GM21360 (cell line): ENCODE measurements at regions not wholly inside any gene's neighbourhood (a gene's known extent, or its start where the extent isn't known, plus 50 kb on each side); places are given as distances from the start of the nearest gene placed in this dataset.

Experiments
- ATAC-seq: cut with Tn5 transposase; IDR thresholded peaks from one replicate; pipeline ENCODE4 v1.9.1; 2021; ENCODE audit warnings: mild to moderate bottlenecking, moderate library complexity; ENCODE audit not compliant: unreplicated experiment

DNA sequence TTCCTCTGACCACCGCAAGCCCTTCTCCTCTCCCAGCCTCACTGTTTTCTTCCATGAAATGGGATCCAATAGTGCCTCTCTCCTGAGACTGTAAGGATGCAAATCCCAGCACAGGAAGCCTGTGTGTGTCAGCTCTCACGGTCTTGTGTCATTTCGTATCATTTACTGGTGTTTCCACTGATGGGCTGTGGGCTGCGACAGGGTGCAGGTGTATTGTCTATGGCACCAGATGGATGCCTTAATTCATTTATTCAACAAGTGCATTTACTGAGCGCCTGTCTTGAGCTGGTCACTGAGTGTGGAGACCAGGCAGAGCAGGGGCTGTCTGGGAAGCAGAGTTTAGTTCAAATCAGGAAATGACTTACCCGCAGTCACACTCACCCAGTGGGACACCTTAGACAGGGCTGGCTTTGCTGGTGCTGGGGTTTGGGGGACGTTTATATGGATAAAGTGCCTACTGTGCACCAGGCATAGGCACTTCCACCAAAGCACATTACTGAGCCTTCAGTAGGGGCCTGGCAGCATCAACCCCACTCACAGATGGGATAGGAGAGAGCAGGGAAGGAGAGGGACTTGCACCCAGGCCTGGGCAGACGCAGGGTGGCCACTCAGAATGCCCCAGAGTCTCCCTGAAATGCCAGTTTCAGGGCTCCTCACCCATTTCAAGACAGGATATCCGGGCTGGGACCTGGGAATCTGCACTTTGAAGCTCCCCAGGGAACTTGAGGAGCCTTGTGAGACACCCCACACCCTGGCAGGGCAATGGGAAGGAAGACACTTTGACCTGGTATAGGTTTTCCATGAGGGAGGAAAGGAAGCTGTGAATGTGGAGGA, 398.9 kb downstream of the MATN1 start:
- ATAC-seq, result no peak

DNA sequence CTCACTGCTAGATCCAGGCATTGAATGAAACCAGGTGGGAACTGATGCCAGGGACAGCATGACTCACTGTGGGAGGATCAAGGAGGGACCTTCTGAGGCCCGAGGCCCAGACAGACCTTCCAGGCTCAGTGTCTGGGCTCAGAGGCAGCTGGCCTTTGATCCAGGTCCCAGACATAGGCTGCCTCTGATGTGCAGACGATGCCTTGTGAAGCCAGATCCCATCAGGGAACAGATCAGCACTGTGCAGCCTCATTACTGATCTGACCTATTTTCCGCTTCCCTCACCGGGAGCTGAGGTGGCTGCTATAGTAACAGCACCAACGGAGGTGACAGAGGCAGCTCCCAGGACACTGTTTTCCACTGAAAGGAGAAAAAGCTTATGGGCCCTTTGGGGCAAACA, 399.5 kb downstream of the MATN1 start:
- no peak for ATAC-seq

DNA sequence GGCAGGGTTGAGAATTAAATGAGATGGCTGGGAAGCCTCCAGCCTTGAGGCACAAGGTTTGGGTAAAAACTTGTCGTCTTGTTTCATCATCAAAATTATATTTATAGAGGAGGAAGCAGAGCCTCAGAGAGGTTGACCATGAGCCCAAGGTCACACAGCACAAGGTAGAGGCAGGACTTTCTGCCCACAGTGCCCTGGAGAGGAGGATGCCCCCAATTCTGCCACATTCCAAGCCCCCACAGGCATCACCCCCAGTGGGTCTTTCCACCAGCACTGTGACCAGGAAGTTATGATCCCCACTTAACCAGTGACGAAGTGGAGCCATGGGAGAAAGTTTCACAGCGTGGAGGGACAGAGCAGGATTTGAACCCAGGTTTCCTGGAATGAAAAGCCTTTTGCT, 400.0 kb downstream of the MATN1 start:
- no peak for ATAC-seq

DNA sequence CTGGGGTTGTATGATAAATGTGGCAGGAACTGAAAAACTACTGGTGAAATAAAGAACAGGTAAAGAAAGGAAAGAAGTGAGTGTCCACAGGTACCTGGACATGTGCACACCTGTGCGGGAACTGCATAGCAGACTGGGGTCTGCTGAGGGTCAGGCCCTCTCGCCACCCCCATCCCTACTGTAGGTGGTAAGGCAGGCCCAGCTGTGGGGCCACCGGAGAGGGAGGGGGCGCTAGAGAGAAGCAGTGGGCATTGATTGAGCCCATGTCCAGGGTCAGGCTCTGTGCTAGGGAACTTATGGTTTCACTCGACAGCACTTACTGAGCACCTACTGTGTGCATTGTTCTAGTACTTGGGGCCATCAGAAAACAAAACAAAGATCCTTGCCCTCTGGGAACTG, 400.5 kb downstream of the MATN1 start:
- no peak for ATAC-seq

DNA sequence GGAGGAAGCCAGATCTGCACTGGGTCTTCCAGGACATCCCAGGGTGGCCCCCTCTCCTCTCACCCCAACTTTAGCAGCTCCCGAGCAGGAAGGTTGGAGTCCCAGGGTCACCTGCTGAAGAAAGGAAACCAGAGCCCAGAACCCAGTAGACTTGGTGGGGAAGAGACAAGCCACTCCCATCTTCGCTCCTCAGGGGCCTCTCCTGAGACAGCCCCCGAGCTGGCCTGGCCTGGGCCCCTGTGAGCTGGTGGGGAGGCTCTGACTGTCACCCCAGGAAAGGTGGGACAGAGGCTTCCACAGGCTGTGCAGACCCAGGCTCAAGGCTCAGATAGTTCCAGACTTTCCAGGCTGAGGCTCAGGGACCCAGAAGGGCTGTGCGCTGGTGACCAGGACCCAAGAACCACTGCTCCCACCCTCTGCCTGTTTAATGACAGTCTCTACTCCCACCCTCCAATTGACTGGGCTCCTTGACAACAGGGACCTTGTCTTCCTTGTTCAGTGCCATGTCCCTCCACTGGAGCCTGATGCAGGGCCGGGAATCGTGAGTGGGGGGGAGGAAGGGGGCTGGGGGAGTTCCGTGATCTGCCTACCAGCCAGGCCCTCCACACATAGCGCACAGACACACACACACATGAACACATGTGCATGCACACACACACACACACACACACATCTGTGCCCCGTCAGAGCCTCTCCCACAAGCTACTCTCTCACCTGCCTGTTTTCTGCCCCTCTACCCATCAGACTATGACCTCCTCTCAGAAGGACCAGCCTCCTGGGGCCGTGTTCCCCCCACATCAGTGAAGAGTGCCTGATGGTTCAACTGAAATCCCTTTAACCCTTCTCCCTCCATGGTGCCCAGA, 401.2 kb downstream of the MATN1 start:
- no peak for ATAC-seq

DNA sequence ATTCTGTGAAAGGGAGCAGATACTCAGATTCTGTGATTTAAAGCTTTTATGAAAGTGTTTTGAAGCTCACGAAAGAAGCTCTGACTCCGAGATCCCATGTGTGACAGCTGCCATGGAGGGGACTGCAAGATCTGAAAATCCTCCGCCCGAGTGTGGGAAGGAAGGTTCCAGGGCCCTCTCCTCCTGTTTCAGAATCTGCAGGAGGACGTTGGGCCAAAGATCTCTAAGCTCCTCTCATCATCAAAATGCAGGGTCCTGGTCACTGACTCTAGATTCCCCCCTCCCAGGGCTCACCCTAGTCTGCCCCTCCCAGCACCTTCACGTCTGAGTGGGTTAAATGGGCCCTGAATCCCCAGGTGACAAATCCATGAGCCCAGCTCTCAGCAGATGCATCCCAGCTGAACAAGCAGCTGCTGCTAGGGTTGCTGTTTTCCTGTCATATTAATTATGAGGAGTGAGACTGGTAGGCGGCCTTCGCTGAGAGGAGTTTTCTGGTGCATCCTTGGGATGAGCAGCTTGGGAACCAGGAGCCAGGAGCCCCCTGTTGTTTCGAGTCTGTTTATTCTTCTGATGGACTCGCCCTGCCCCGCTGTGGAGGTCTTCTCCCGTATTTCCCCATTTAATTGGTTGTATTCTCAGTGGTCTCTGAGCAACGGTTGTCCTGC, 402.0 kb downstream of the MATN1 start:
- ATAC-seq, result no peak

DNA sequence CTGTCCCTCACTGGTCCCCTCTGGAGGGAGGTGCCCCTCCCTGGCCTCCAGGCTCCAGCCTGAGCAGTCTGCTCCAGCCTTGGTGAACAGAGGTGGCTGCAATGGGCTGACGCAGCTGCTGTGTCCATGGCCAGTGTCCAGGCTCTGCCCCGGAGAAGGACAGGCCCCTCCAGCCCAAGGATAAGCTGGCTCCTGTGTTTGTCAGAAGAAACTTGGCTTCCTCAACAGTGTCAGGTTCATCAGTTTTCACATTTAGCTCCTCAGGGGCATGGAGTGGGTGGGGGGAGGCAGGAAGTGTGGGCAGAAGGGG, 402.8 kb downstream of the MATN1 start:
- ATAC-seq, result no peak

DNA sequence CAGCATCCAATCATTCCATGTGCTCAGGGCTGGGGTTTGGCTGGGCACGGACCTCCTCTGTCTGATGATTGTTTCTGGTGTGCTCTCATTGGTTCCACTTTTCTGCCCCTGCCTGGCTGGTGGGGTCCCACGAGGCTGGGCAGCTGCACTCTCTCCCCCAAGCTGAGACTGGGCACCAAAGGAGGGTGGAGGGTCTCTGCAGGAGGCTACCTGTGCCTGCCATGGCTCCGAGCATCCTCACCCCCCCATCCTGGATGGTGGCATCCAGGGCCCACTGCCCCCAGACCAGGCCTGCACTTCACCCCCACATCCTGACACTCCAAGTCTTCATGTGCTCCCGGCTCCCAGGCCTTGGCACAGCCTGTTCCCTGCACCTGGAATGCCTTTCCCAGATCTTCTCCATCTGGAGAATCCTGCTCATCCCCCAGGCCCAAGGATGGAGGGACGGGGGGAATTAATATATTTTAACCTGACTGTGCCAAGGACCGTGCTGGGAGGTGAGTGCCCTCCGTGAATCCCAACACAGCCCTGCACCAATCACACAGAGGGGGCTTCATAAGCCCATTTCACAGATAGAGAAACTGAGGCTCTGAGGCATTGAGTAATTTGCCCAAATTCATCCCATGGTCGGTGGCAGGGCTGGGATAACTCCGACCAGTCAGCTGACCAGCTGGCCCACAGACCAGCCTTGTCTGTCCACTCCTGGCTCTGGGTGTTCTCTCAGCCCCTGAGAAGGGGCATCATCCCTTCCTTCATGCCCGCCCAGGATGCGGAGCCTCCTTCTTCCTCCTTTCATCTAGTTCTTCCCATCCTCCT, 403.4 kb downstream of the MATN1 start:
- ATAC-seq, result no peak

DNA sequence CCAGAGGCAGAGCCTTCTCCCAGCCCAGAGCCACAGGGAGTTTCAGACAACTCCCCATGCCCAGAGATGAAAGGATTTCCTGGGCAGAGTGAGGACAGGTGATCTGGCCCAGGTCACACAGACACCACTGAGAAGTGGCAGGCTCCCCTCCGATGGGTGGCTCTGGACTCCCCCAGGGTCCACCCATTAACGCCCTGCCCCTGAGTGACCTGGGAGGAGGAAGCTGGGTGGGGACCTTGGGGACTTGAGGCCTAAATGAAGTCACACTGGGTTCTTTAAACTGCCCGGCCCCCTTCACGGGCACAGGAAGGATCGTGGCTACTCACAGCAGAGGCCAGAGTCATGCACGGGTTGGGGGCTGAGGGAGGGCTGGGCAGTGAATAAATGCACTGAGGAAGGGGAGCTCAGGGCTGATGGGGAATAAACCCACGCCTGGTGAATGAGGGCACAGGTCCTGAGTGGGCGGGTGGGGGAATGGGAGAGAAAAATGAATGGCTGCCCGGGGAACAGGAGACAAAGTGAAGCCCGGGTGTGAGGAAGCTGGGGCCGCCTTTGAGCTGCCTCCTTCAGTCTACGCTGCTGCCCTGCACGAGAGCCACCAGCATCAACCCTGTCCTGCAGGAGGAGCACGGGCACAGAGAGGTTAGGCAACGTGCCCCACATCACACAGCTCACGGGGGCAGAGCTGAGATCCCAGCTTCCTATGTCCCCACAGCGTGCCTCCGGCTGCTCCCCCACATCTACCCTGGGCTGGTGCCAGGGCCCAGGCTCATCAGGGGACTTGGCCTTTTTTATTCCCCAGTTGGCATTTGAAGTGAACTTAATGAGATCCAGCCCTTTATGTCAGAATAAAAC, 404.3 kb downstream of the MATN1 start:
- no peak for ATAC-seq

DNA sequence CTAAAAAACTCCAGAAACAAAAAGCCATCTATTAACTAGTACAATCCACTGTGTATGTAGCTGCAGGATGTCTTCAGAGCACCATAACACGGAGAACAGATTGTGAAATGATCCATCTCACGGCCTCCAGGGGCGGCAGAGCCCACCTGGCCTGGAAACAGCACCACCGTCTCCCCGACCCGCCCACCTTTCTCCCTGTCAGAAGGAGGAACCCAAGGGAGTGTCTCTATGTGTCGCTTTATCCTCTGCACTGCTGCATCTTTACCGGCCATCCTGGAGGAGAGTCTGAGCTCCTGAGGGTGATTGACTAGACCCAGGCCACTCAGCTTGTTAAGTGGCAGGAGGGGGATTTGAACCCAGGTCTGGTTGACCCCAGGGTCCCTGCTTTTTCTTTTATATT, 405.0 kb downstream of the MATN1 start:
- no peak for ATAC-seq

DNA sequence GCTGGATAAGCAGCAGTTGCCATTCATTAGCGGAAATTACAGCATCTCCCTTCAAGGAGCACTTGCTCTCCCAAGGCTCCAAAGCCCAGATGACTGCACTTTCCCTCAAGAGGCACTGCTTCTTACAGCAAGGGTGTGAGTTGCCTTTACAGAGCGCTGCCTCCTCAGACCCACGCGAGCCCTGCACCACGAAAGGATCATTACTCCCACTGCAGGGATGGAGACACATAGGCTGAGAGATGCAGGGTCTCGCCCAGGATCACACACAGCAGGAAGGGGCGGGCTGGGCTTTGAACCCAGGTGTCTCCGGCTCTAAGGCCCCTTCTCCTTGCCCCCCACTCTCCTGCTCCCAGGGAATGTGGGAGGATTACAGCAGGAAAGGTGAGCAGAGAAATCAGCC, 405.5 kb downstream of the MATN1 start:
- no peak for ATAC-seq

DNA sequence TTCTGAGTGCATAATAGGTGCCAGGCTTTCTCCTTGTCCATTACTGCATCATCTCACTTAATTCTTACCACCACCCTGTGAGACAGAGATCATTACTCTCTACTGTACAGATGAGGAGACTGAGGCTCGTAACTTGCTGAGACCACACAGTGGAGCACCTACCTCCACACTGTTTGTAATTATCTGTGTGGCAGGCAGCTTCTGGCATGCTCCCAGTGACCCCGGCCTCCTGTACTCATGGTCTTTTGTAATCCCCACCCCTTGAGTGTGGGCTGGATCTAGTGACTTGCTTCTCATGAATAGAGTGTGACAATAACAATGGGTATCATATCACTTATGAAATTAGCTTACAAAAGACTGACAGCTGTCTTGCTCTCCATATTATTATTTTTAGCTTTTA, 407.3 kb downstream of the MATN1 start:
- no peak for ATAC-seq

DNA sequence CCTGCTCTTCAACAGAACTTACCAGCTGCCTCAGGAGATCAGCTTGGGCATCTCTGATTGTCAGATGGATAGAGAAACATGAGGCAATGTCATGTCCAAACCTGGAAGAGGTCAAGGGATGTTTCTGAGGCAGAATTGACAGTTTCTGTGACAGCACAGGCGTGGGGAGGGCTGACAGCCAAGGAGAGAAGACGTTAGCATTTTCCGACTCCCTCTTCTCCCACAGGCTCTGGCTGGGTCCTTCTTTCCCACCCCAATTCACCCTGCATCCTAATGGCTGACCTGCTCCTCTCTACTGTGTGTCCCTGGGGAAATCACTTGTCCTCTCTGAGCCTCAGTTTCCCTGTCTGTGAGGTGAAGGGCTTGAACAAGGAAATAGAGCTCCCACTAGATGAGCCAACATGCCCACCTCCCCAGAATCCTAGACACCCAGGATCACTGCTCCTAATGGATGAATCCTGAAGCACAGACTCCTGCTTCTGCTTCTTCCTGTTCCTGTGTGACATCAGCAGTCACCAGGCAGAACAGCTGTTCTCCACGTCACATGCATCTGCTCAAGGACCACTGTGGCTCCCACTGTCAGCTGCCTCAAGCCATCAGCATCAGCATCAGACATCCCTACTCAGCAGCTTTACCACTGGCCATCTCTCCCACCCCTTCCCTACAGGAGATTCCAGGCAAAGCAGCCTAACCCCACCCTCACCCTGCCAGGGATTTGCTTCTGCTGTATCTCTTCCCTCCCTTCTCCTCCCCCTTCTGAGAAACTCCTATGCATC, 408.0 kb downstream of the MATN1 start:
- no peak for ATAC-seq

DNA sequence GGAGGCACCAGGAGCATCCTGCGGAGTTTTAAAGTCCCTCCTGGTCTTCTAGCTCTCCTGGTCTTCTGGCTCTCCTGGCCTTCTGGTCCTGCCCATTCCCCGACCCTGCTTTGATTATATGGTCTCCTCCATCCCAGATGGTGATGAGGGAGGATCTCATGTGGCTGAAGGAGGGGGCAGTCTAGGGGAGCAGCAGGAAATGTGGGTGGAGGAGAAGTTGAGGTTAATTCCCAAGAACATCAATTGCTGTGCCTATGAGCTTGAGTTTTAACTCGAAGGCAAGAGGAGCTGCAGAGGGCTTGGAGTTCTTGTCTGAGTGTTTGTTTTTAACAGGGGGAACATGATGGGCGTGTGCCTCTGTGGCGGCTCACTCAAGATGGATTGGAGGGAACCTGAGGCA, 408.8 kb downstream of the MATN1 start:
- ATAC-seq, result no peak

DNA sequence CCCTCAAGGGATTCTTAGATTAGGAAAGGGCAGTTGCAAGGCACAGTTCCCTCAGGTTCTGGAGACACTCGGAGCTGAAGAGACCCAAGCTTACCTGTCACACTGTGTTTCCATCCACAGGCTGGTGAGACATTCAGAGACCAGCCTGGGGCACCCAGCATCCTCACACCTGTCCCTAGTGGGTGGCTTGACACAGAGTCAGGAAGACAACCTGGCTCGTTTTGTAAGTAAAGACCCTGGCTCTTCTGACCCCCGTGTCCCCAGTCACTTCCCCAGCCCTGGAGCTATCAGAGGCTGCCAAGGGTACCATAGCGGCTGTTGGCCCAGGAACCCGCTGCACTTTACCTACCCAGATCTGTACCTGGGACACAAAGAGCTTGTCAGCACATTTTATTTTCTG, 409.8 kb downstream of the MATN1 start:
- ATAC-seq, result no peak

DNA sequence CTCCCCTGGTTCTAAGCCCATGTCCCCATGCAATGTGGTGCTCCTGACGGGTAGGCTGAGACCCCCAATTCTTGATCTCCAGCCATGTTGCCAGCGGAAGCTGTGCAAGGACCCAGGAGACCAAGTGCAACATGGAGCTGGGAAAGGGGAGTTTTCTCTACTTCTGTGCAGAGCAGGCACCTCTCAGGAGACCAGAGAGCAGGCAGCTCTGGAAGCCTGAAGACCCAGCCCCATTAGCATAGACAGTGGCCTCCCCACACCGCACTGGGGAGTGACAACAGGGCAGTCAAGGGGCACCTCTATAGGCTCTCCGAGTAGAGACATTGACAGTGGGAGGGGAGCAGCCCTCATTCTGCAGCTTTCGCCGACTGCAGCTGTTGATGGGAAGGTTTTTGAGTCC, 410.2 kb downstream of the MATN1 start:
- no peak for ATAC-seq

DNA sequence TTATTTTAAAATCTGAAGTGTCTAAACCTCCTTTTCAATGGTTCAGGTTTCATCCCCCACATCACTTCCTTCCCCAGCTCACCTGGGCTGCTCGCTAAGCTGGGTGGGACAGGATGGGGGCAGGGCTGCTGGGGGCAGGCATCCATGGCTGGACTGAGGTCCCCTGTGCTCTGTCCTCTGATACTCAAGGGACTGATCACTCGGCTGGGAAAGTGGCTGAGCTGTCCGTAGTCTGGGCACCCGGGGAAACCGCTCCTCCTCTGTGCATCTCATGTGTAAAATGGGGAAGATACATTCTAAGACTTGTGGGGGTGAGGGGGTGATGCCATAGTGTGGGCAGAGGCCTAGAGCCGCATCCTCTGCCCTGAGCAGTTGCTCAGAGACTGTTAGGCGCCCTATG, 411.2 kb downstream of the MATN1 start:
- no peak for ATAC-seq

DNA sequence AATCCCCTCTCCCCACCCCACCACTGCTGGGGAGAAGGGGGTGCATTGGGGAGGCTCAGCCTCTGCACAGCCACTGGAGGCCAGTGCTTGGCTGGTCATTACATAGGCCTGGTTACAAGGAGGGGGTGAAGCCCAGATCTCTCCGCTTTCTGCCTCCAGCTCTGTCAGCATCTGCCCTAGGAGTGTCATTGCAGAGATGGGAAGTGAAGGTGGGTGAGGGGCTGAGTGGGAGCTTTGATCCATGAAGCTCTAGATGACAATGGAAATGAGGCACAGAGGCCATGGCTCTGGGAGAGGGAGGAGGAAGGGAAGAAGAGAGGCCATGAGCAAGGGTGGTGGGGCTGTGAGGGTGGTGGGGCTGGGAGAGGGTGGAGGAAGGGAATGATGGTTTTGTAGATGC, 411.6 kb downstream of the MATN1 start:
- ATAC-seq, result no peak

DNA sequence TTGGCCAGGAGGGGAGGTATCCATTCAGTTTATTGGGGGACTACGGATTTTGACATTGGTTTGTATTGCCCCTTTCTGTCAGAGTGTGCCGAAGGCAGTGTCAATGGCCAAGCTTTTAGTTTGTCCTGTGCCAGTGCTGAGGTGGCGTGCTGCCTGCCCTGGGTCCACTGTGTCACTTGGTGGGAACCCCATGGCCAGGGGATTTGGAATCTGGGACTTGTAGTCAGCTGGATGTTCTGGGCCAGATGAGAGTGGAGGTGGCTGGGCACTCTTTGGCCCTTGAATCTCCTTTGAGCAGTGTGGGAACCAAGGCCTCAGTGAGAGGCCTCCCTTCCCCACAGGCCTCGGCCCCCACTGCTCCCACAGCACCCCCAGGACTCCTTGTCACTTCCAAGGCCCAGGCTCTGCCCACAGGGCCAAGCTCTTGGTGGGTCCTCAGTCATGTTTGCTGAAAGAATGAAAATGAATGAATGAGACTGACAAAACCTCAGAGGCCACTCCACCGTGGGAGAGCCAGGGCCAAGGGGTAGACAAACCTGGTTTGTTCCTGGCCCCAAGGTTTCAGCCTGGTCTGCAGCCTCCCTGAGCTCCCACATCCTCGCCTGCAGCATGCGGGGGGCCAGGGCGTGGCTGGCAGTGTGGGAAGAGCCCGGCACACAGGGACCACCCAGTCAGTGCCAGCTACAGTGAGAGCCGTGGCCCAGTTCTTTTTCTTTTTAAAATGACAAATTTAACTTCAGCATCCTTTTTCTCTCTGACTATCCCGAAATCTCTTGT, 412.2 kb downstream of the MATN1 start:
- ATAC-seq, result no peak
